ENCODE measurements at regions not wholly inside any gene's neighbourhood (a gene's known extent, or its start where the extent isn't known, plus 50 kb on each side); places are given as distances from the start of the nearest gene placed in this dataset.

DNA sequence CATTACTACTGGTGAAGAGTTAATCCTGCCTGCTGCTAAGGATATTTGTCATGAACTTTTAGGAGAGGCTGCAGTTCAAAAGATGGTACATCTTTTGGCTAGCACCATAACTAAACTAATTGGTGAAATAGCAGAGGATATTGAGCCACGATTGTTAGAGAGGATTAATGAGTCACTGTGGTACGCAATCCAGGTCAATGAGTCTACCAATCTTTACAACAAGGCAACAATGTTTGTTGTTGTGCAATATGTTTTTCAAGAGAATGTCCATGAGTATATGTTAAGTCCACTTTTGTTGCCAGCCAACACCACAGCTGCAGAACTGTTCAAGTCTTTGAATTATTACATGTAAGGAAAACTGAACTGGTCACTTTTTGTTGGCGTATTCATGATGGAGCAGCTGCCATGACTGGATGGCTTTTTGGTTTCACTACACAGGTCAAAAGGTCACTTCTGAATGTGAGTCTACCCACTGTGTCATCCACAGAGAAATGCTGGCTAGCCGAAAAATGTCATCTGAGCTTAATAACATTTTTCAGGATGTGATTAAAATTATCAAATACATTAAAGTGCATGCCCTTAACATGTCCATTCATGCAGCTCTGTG, 402.6 kb upstream of the KIF2B start:
- no peaks in the 10 kb centered on the region for H3K4me1 ChIP-seq (ENCODE audit: control insufficient read depth, extremely low read depth, insufficient read depth, low read length)
- H3K36me3 ChIP-seq (ENCODE audit: control insufficient read depth in 2 of 2, extremely low read depth in 1 of 2, insufficient read depth in 2 of 2, low read length in 2 of 2), result no peaks in the 10 kb centered on the region
- no peaks in the 10 kb centered on the region for H3K9me3 ChIP-seq (ENCODE audit: control insufficient read depth, low read depth, low read length)
- no peaks in the 10 kb centered on the region for H3K27me3 ChIP-seq (ENCODE audit: control insufficient read depth, extremely low read depth, insufficient read depth, low read length)
- no peak overlapping the region for H3K27ac ChIP-seq (ENCODE audit: control insufficient read depth, insufficient read depth, low read length)
- dilution Hi-C loops (cut with MboI; ENCODE audit: extremely low pct_ligation_motif_present, low sequenced_read_pairs), result no loop called here
- no peaks in the 10 kb centered on the region for H3K9me1 ChIP-seq (ENCODE audit: control insufficient read depth, extremely low read depth, insufficient read depth, low read length)
- TF ChIP-seq, protein P1, sequence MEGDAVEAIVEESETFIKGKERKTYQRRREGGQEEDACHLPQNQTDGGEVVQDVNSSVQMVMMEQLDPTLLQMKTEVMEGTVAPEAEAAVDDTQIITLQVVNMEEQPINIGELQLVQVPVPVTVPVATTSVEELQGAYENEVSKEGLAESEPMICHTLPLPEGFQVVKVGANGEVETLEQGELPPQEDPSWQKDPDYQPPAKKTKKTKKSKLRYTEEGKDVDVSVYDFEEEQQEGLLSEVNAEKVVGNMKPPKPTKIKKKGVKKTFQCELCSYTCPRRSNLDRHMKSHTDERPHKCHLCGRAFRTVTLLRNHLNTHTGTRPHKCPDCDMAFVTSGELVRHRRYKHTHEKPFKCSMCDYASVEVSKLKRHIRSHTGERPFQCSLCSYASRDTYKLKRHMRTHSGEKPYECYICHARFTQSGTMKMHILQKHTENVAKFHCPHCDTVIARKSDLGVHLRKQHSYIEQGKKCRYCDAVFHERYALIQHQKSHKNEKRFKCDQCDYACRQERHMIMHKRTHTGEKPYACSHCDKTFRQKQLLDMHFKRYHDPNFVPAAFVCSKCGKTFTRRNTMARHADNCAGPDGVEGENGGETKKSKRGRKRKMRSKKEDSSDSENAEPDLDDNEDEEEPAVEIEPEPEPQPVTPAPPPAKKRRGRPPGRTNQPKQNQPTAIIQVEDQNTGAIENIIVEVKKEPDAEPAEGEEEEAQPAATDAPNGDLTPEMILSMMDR (optimal IDR thresholded peaks at IDR 0.05 in 1 of 3, IDR thresholded peaks at IDR 0.05 in 1 of 3, conservative IDR thresholded peaks at IDR 0.05 in 1 of 3; ENCODE audit: extremely low read depth in 1 of 3, insufficient read depth in 2 of 3, low read length in 3 of 3), result no peak
- TF ChIP-seq EZH2 (IDR thresholded peaks at IDR 0.05; ENCODE audit: low read length), result no peak
- H3K4me3 ChIP-seq (ENCODE audit: control insufficient read depth in 2 of 3, extremely low read depth in 1 of 3, insufficient read depth in 2 of 3, low read depth in 1 of 3, low read length in 3 of 3), result no peak overlapping the region
- H4K20me1 ChIP-seq (ENCODE audit: control insufficient read depth, extremely low read depth, insufficient read depth, low read length), result no peaks in the 10 kb centered on the region
- H3K9ac ChIP-seq (ENCODE audit: control insufficient read depth, extremely low read depth, insufficient read depth, low read length), result no peak overlapping the region
- no peaks in the 10 kb centered on the region for H3K79me2 ChIP-seq (ENCODE audit: control insufficient read depth, insufficient read depth, low read length)
- no peak overlapping the region for H2AFZ ChIP-seq (ENCODE audit: control insufficient read depth, low read length)
- no peak overlapping the region for H3K4me2 ChIP-seq (ENCODE audit: control insufficient read depth, extremely low read depth, insufficient read depth, low read depth, low read length)
- FAIRE-seq (peak; percentile 51), DNase-seq (ENCODE audit: low read depth, low spot score) (no peak)

DNA sequence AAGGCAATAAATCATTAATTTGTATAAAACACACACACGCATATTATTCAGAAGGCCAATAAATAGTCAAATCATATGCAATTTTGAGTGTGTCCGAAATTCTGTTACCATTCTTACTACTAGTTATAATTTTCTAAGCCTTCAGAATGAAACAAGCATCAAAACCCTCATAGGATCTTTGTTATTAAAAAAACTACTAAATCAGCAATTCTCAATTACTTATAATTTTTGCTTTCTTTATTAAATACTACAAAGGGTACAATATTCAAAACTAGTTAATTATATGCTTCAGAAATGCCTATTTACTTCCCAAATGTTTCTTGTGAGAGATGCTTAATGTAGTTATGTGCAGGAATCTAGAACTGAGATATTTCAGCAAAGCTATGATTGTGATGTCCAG, 413.1 kb upstream of the KIF2B start:
- Histone ChIP-seq H4K20me1 (ENCODE audit: control insufficient read depth, extremely low read depth, insufficient read depth, low read length) (no peaks in the 10 kb centered on the region), H3K27ac (ENCODE audit: control insufficient read depth, insufficient read depth, low read length) (no peak overlapping the region), H3K79me2 (ENCODE audit: control insufficient read depth, insufficient read depth, low read length) (no peaks in the 10 kb centered on the region), H3K9me1 (ENCODE audit: control insufficient read depth, extremely low read depth, insufficient read depth, low read length) (no peaks in the 10 kb centered on the region), H3K4me2 (ENCODE audit: control insufficient read depth, extremely low read depth, insufficient read depth, low read depth, low read length) (no peak overlapping the region), H3K9me3 (ENCODE audit: control insufficient read depth, low read depth, low read length) (no peaks in the 10 kb centered on the region), H3K36me3 (ENCODE audit: control insufficient read depth in 2 of 2, extremely low read depth in 1 of 2, insufficient read depth in 2 of 2, low read length in 2 of 2) (no peaks in the 10 kb centered on the region), H3K4me3 (ENCODE audit: control insufficient read depth in 2 of 3, extremely low read depth in 1 of 3, insufficient read depth in 2 of 3, low read depth in 1 of 3, low read length in 3 of 3) (no peak overlapping the region), H3K27me3 (ENCODE audit: control insufficient read depth, extremely low read depth, insufficient read depth, low read length) (no peaks in the 10 kb centered on the region), H2AFZ (ENCODE audit: control insufficient read depth, low read length) (no peak overlapping the region), H3K9ac (ENCODE audit: control insufficient read depth, extremely low read depth, insufficient read depth, low read length) (no peak overlapping the region), H3K4me1 (ENCODE audit: control insufficient read depth, extremely low read depth, insufficient read depth, low read length) (no peaks in the 10 kb centered on the region)
- TF ChIP-seq, protein P1 (optimal IDR thresholded peaks at IDR 0.05 in 1 of 3, IDR thresholded peaks at IDR 0.05 in 1 of 3, conservative IDR thresholded peaks at IDR 0.05 in 1 of 3; ENCODE audit: extremely low read depth in 1 of 3, insufficient read depth in 2 of 3, low read length in 3 of 3), result no peak
- TF ChIP-seq EZH2 (IDR thresholded peaks at IDR 0.05; ENCODE audit: low read length), result no peak
- FAIRE-seq (no peak), DNase-seq (ENCODE audit: low read depth, low spot score) (no peak)
- dilution Hi-C loops (cut with MboI; ENCODE audit: extremely low pct_ligation_motif_present, low sequenced_read_pairs), result no loop called here
